Gastroesophageal sphincter (tissue), 4 donors: ENCODE measurements at regions not wholly inside any gene's neighbourhood (a gene's known extent, or its start where the extent isn't known, plus 50 kb on each side); places are given as distances from the start of the nearest gene placed in this dataset.

ENCODE experiments used
- ATAC-seq: fragments of 150-250 bp; one replicate; pipeline ENCODE4 v1.9.1; 2016; ENCODE audit warnings: mild to moderate bottlenecking, moderate library complexity
- H3K27ac ChIP-seq, 4 donors: fragments of 200-600 bp; sonication (generic) in 3 of 4; 1 replicate in 3 of 4; 2 replicates in 1 of 4; pipeline ENCODE4 v1.5.1; 2016 to 2019
- H3K27me3 ChIP-seq: fragments of 200-600 bp; sonication (generic); one replicate; pipeline ENCODE4 v1.5.1; 2019
- H3K36me3 ChIP-seq, 2 donors: fragments of 200-600 bp; sonication (generic); one replicate each; pipeline ENCODE4 v1.5.1; 2019; ENCODE audit warnings: control low read depth in 1 of 2
- H3K4me1 ChIP-seq, 3 donors: fragments of 200-600 bp; sonication (generic); 1 replicate in 2 of 3; 2 replicates in 1 of 3; pipeline ENCODE4 v1.5.1; 2016 to 2019; ENCODE audit warnings: control low read depth in 2 of 3
- H3K4me3 ChIP-seq, 2 donors: fragments of 200-600 bp; sonication (generic); one replicate each; pipeline ENCODE4 v1.5.1; 2019; ENCODE audit warnings: mild to moderate bottlenecking in 1 of 2, moderate library complexity in 1 of 2
- H3K9me3 ChIP-seq, 3 donors: fragments of 200-600 bp; sonication (generic); one replicate each; pipeline ENCODE4 v1.5.1; 2017 to 2019; ENCODE audit warnings: control low read depth in 2 of 3
- EP300 ChIP-seq: sonication (generic); formaldehyde crosslinking; IDR thresholded peaks from one replicate; pipeline ENCODE4 v1.6.1; 2017; ENCODE audit warnings: antibody characterized with exemption, mild to moderate bottlenecking
- POLR2A ChIP-seq, 2 donors: fragments of 450-650 bp; IDR thresholded peaks; one replicate each; pipeline ENCODE4 v1.6.1; 2017; ENCODE audit warnings: antibody characterized with exemption in 2 of 2, mild to moderate bottlenecking in 2 of 2, moderate library complexity in 1 of 2
- POLR2AphosphoS5 ChIP-seq: sonication (generic); formaldehyde crosslinking; IDR thresholded peaks from one replicate; pipeline ENCODE4 v1.6.1; 2017; ENCODE audit warnings: antibody characterized with exemption
- WGBS, 2 donors: methylation state at CpG; one replicate each; pipeline ENCODE4 v1.1.5; 2018; ENCODE audit warnings: low coverage in 1 of 2; 5-methylcytosine and 5-hydroxymethylcytosine counted together
- TF ChIP-seq, protein P1 (sequence below), 4 experiments: fragments of 200-600 bp in 2 of 4; fragments of 450-650 bp in 2 of 4; sonication (generic) in 1 of 4; IDR thresholded peaks; one replicate each; pipeline ENCODE4 v1.5.1; 2017 to 2019; ENCODE audit warnings: antibody characterized with exemption in 4 of 4, mild to moderate bottlenecking in 2 of 4, moderate library complexity in 2 of 4

DNA sequence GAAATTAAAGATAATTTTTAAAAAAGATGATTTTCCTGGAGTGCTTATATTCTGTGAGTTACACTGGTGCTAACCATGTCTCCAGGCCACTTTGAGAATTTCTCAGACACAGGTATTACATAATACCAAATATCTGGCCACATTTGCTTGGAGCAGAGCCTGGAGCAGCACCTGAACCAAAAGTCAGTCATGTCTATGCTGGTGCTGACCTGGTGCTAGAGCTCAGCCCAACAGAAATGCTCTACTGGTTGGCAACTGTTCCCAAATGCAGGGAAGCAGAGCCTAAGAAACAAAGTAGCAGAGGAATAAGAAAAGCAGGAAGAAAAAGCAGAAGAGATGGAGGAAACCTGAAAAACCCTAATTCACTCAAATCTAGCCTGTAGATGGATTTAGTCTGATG lies 135.7 kb upstream of the SLC7A14 start:
- Histone ChIP-seq H3K27me3 (no peaks in the 10 kb centered on the region), H3K4me1 (no peaks in the 10 kb centered on the region), H3K4me3 (no peak overlapping the region), H3K36me3 (no peaks in the 10 kb centered on the region), H3K27ac (no peak overlapping the region), H3K9me3 (peaks cover 0 to 6% (median 0%) of the 10 kb centered on the region in 3 donors)
- TF ChIP-seq, protein P1, sequence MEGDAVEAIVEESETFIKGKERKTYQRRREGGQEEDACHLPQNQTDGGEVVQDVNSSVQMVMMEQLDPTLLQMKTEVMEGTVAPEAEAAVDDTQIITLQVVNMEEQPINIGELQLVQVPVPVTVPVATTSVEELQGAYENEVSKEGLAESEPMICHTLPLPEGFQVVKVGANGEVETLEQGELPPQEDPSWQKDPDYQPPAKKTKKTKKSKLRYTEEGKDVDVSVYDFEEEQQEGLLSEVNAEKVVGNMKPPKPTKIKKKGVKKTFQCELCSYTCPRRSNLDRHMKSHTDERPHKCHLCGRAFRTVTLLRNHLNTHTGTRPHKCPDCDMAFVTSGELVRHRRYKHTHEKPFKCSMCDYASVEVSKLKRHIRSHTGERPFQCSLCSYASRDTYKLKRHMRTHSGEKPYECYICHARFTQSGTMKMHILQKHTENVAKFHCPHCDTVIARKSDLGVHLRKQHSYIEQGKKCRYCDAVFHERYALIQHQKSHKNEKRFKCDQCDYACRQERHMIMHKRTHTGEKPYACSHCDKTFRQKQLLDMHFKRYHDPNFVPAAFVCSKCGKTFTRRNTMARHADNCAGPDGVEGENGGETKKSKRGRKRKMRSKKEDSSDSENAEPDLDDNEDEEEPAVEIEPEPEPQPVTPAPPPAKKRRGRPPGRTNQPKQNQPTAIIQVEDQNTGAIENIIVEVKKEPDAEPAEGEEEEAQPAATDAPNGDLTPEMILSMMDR (IDR thresholded peaks at IDR 0.05), result no peak
- no peak for TF ChIP-seq POLR2AphosphoS5
- TF ChIP-seq EP300, result no peak
- TF ChIP-seq POLR2A (IDR thresholded peaks at IDR 0.05), result no peak
- ATAC-seq, result no peak

DNA sequence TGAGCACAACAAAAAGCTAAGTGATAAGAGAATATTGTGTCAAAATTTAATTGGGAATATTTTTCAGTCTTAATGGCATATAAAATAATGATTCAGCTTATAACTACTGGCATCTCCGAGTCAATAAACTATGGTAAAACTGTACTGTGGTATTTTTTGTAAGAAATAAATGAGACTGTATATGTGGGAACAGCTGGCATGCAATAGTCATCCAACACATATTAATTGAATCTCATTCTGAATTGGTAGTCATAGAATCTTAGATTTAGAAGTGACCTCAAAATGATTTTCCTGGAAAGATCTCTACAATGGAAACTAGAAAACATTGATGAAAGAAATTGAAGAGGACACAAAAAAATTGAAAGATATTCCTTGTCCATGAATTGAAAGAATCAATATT lies 133.4 kb upstream of the SLC7A14 start:
- Histone ChIP-seq H3K36me3 (no peaks in the 10 kb centered on the region), H3K27ac (no peak overlapping the region), H3K27me3 (no peaks in the 10 kb centered on the region), H3K4me3 (no peak overlapping the region), H3K4me1 (no peaks in the 10 kb centered on the region), H3K9me3 (peaks cover 0 to 6% (median 0%) of the 10 kb centered on the region in 3 donors)
- WGBS, 2 donors, result 60 to 92% methylated on average over 1 of the region's 1 CpG
- TF ChIP-seq EP300 (no peak), POLR2AphosphoS5 (no peak), POLR2A (IDR thresholded peaks at IDR 0.05) (no peak)
- TF ChIP-seq, protein P1 (IDR thresholded peaks at IDR 0.05), result no peak
- no peak for ATAC-seq

- Histone ChIP-seq H3K36me3 (no peaks in the 10 kb centered on the region), H3K27ac (no peak overlapping the region), H3K27me3 (no peaks in the 10 kb centered on the region), H3K4me3 (no peak overlapping the region), H3K9me3 (peaks cover 0 to 6% (median 0%) of the 10 kb centered on the region in 3 donors), H3K4me1 (no peaks in the 10 kb centered on the region)
- WGBS, 2 donors, result 91 to 97% methylated on average over 3 of the region's 3 CpGs
- ATAC-seq, result no peak
- TF ChIP-seq POLR2A (IDR thresholded peaks at IDR 0.05), result no peak
- no peak for TF ChIP-seq EP300
- no peak for TF ChIP-seq POLR2AphosphoS5
- TF ChIP-seq, protein P1 (IDR thresholded peaks at IDR 0.05), result no peak
These were observed 133.0 kb upstream of the SLC7A14 start for GRCh38 chr3:170718848-170719247.

- WGBS, 2 donors, result 37 to 71% methylated on average over 4 to 5 of the region's 6 CpGs
- no peak for ATAC-seq
These were observed 131.8 kb upstream of the SLC7A14 start for GRCh38 chr3:170717410-170718402.

More at GRCh38 chr3:170717410-170718402, 131.8 kb upstream of the SLC7A14 start:
- no peak overlapping the region for H3K27ac ChIP-seq
- H3K9me3 ChIP-seq, result peaks cover 0 to 6% (median 0%) of the 10 kb centered on the region in 3 donors
- H3K4me1 ChIP-seq, result no peaks in the 10 kb centered on the region
- H3K27me3 ChIP-seq, result no peaks in the 10 kb centered on the region
- H3K4me3 ChIP-seq, result no peak overlapping the region
- no peak for TF ChIP-seq POLR2A (IDR thresholded peaks at IDR 0.05)
- TF ChIP-seq EP300, result no peak
- TF ChIP-seq POLR2AphosphoS5, result no peak
- TF ChIP-seq, protein P1 (IDR thresholded peaks at IDR 0.05), result no peak
- no peaks in the 10 kb centered on the region for H3K36me3 ChIP-seq
